Type B pancreatic cell (in vitro differentiated cells): ENCODE measurements at regions not wholly inside any gene's neighbourhood (a gene's known extent, or its start where the extent isn't known, plus 50 kb on each side); places are given as distances from the start of the nearest gene placed in this dataset.
"Not testable (repeated sequence)": the region's sequence is repeated elsewhere in the genome, so short reads cannot be mapped to it uniquely, and the experiment has no call there.

Experiments
- DNase-seq: peaks from one replicate; pipeline ENCODE4 v3.0.0; 2021; ENCODE audit warnings: mixed read lengths; ENCODE audit not compliant: unreplicated experiment; ENCODE audit errors: extremely low spot score
- H3K27ac Mint-ChIP-seq: 2 replicates; pipeline ENCODE4 v1.8.0; 2021; ENCODE audit warnings: mild to moderate bottlenecking, mixed read lengths
- H3K27me3 Mint-ChIP-seq: 2 replicates; pipeline ENCODE4 v1.8.0; 2021; ENCODE audit warnings: mixed read lengths
- H3K36me3 Mint-ChIP-seq: 2 replicates; pipeline ENCODE4 v1.8.0; 2021; ENCODE audit warnings: mixed read lengths
- H3K4me1 Mint-ChIP-seq: one replicate; pipeline ENCODE4 v1.8.0; 2021; ENCODE audit warnings: mixed read lengths; ENCODE audit not compliant: unreplicated experiment
- H3K4me3 Mint-ChIP-seq: 2 replicates; pipeline ENCODE4 v1.8.0; 2021; ENCODE audit warnings: mild to moderate bottlenecking, mixed read lengths
- H3K9me3 Mint-ChIP-seq: 2 replicates; pipeline ENCODE4 v1.8.0; 2021; ENCODE audit warnings: mixed read lengths
- CTCF ChIP-seq: fragments of 200-600 bp; sonication (generic); conservative IDR thresholded peaks from 2 replicates; pipeline ENCODE4 v1.5.0; 2021; ENCODE audit warnings: antibody characterized with exemption, mild to moderate bottlenecking

DNA sequence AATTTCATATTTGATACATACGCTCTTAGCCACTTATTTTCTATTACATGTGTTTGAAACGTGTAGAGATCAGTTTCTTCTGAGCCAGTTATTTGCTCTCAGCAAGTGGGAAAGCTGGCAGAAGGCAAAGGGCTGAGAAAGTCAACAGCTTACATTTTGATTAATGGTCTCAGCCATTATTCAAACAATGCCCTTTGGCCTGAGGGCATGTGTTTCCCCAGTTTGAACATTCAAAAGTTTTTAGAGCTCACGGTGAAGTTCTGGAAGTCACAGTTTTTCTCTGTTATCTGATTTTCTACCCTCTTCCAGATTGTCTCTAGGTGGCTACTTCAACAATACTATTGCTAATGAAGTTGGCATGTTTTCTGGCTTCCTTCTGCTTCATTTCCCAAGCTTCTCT is 591.8 kb upstream of the CPEB2 start:
- Mint-ChIP-seq H3K36me3 (no peaks in the 10 kb centered on the region), H3K27ac (no peak overlapping the region), H3K27me3 (peaks cover 3% of the 10 kb centered on the region), H3K9me3 (no peaks in the 10 kb centered on the region), H3K4me3 (no peak overlapping the region), H3K4me1 (no peaks in the 10 kb centered on the region)
- DNase-seq: no peak
- TF ChIP-seq CTCF: no peak

DNA sequence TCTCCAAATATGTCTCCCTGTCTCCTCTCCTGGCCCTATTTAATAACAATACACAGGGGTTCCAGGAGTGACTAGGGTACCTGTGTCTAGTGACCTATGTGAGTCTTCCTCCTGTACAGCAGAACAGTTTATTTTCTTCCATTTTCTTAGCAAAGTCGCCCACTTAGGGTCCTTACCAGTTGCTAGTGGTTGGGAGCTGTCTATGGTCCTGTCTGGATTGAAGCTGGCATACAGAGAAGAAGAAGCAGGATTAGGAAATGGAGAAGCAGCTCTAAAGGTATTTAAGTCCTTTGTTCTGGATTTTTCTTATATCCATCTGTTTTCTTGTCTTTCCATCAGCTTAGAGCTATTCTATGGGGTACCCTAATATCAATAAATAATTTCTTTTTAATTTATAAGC is 587.1 kb upstream of the CPEB2 start:
- TF ChIP-seq CTCF: no peak
- Mint-ChIP-seq H3K27me3 (peaks cover 3% of the 10 kb centered on the region), H3K36me3 (no peaks in the 10 kb centered on the region), H3K9me3 (no peaks in the 10 kb centered on the region), H3K27ac (no peak overlapping the region), H3K4me3 (no peak overlapping the region), H3K4me1 (no peaks in the 10 kb centered on the region)
- no peak for DNase-seq

DNA sequence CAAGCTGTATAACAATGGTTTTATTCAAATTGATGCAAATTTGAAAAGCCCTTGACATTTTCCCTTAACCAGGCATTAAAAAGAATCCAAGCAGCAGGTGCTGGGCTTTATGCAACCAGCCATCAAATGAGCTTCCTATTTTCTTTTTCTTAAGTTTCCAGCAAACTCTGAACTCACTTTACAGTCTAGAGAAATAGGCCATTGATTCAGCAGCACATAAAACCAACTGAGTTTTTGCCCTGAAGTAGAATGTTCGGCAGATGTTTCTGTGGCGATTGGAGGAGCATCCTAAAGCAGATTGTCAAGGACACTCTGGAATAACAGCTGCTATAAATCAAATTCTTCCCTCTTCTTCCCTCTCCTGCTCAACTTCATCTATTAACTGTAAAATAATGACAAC is 582.8 kb upstream of the CPEB2 start:
- Mint-ChIP-seq H3K36me3 (no peaks in the 10 kb centered on the region), H3K9me3 (no peaks in the 10 kb centered on the region), H3K27me3 (no peaks in the 10 kb centered on the region), H3K4me3 (no peak overlapping the region), H3K27ac (no peak overlapping the region), H3K4me1 (no peaks in the 10 kb centered on the region)
- TF ChIP-seq CTCF: no peak
- no peak for DNase-seq

DNA sequence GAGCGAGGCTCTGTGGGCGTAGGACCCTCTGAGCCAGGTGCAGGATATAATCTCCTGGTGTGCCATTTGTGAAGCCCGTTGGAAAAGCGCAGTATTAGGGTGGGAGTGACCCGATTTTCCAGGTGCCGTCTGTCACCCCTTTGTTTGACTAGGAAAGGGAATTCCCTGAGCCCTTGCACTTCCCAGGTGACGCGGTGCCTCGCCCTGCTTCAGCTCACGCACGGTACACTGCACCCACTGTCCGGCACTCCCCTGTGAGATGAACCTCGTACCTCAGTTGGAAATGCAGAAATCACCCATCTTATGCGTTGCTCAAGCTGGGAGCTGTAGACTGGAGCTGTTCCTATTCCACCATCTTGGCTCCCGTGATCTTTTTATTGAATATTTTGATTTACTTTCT is 576.0 kb upstream of the CPEB2 start:
- not testable (repeated sequence) for H3K27me3 Mint-ChIP-seq, H3K9me3 Mint-ChIP-seq, H3K27ac Mint-ChIP-seq, H3K4me1 Mint-ChIP-seq, H3K36me3 Mint-ChIP-seq, H3K4me3 Mint-ChIP-seq, DNase-seq

- H3K9me3 Mint-ChIP-seq: no peaks in the 10 kb centered on the region
- no peaks in the 10 kb centered on the region for H3K4me1 Mint-ChIP-seq
- no peak for TF ChIP-seq CTCF
- no peak overlapping the region for H3K4me3 Mint-ChIP-seq
- no peak for DNase-seq
- peaks cover 3% of the 10 kb centered on the region for H3K27me3 Mint-ChIP-seq
- no peaks in the 10 kb centered on the region for H3K36me3 Mint-ChIP-seq
- no peak overlapping the region for H3K27ac Mint-ChIP-seq
Measured at GRCh38 chr4:14428125-14428524, 574.2 kb upstream of the CPEB2 start.

- no peak for DNase-seq
- no peaks in the 10 kb centered on the region for H3K36me3 Mint-ChIP-seq
- H3K27me3 Mint-ChIP-seq: peaks cover 3% of the 10 kb centered on the region
- H3K27ac Mint-ChIP-seq: no peak overlapping the region
- no peak overlapping the region for H3K4me3 Mint-ChIP-seq
- no peak for TF ChIP-seq CTCF
- no peaks in the 10 kb centered on the region for H3K4me1 Mint-ChIP-seq
- H3K9me3 Mint-ChIP-seq: no peaks in the 10 kb centered on the region
Measured at GRCh38 chr4:14431155-14432134, 570.8 kb upstream of the CPEB2 start.
